GM19023 (cell line): ENCODE measurements at regions not wholly inside any gene's neighbourhood (a gene's known extent, or its start where the extent isn't known, plus 50 kb on each side); places are given as distances from the start of the nearest gene placed in this dataset.

Experiments used
- ATAC-seq: cut with Tn5 transposase; IDR thresholded peaks from one replicate; pipeline ENCODE4 v1.9.1; 2021; ENCODE audit warnings: mild to moderate bottlenecking, moderate library complexity; ENCODE audit not compliant: unreplicated experiment

DNA sequence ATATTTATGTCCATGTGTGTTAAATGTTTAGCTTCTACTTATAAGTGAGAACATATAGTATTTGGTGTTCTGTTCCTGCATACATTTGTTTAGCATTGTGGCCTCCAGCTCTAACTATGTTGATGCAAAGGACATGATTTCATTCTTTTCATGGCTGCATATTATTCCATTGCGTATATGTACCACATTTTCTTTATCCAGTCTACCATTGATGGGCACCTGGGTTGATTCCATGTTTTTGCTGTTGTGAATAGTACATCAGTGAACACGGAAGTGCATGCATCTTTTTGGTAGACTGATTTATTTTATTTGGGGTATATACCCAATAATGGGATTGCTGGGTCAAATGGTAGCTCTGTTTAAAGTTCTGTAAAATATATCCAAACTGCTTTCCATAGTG, 359.0 kb downstream of the SLCO4C1 start:
- ATAC-seq: no peak

- no peak for ATAC-seq
These were observed 361.0 kb downstream of the SLCO4C1 start for GRCh38 chr5:101935086-101935485.

GRCh38 chr5:101932599-101932998, 363.5 kb downstream of the SLCO4C1 start:
- ATAC-seq: no peak

GRCh38 chr5:101929628-101930027, 366.5 kb downstream of the SLCO4C1 start:
- ATAC-seq: no peak

GRCh38 chr5:101917166-101917565, 378.9 kb downstream of the SLCO4C1 start:
- no peak for ATAC-seq

DNA sequence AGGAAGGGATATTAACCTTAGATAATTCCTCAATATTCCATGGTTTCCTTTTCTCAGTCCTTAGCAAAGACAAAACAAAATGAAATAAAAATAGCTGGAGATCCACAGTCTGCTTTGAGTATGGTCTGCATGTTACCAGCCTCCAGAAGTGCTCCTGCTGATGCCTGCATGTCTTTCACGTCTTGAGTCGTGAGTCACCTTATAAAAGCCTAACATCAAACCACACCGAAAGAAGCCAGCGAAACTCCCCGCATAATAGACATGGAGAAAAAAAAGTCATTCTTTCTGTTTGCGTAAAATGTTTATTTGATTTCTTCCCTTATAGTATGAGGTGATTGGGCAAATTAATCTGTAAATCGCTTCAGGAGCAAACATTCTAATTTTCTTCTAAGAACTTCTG, 380.5 kb downstream of the SLCO4C1 start:
- ATAC-seq: no peak

GRCh38 chr5:101904736-101905135, 391.3 kb downstream of the SLCO4C1 start:
- no peak for ATAC-seq

- no peak for ATAC-seq
These were observed 398.2 kb downstream of the SLCO4C1 start for GRCh38 chr5:101897914-101898313.

GRCh38 chr5:101894985-101895384, 401.1 kb downstream of the SLCO4C1 start:
- no peak for ATAC-seq

- no peak for ATAC-seq
These were observed 417.9 kb downstream of the SLCO4C1 start for GRCh38 chr5:101878190-101878589.

- no peak for ATAC-seq
These were observed 418.6 kb downstream of the SLCO4C1 start for GRCh38 chr5:101877451-101877850.

DNA sequence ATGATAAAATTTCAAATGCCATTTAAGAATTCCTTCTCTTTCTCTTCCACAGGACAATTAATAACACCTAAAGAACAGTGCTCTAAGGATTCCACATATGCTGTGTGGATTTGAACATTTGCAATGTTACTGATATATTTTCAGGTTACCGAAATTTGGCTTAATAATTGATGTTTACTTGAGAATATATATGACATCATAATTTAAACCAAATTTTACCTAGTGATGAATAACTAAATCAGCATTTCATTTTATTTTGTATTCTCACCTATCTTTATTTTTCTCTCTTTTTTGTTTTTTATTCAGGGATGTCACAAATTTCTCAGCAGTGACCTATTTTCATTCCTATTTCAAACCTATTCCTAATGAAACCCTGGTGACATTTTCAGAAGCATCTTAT, 429.6 kb downstream of the SLCO4C1 start:
- no peak for ATAC-seq

GRCh38 chr5:101860563-101860962, 435.5 kb downstream of the SLCO4C1 start:
- no peak for ATAC-seq

GRCh38 chr5:101860145-101860544, 435.9 kb downstream of the SLCO4C1 start:
- ATAC-seq: no peak

- no peak for ATAC-seq
These were observed 449.6 kb downstream of the SLCO4C1 start for GRCh38 chr5:101846496-101846895.

- ATAC-seq: no peak
These were observed 453.0 kb downstream of the SLCO4C1 start for GRCh38 chr5:101843055-101843454.

GRCh38 chr5:101838435-101838834, 457.6 kb downstream of the SLCO4C1 start:
- no peak for ATAC-seq

GRCh38 chr5:101829255-101829654, 466.8 kb downstream of the SLCO4C1 start:
- ATAC-seq: no peak

DNA sequence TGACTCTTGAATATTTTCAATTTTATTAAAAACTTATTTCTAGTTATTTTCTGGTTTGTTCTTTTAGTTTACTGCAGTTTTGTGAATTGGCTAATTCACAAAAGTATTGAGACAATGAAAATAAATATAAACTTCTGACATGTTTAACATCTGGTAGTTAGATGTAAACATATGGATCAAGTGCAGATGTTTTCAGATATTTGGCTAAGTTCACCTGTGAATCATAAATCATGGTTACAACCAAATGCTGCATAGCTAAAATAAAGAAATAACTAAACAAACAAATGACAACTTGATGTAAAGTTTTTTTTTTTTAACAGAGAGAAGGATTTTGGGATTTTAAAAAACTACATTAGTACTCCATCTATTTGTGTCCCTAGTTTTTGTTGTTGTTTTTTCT, 484.6 kb downstream of the SLCO4C1 start:
- no peak for ATAC-seq

DNA sequence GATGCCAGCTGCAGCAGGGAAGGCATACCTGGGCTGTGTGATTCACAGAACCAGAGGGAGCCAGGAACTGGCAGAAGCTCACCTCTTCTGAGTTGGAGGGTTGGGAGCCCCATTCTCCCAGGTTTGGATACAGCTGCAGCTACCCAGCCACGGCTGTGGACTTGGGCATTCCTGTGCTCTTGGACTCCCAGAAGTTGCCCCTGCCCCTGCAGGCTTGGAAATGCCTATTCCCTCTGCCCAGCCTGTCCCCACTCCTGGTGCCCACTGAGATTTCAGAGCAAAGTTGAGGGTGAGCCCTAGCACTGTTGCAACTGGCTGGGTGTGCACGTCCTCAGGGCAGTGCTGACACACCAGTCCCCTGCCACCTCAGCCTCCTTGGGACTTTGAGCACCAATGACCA, 489.7 kb downstream of the SLCO4C1 start:
- ATAC-seq: no peak

DNA sequence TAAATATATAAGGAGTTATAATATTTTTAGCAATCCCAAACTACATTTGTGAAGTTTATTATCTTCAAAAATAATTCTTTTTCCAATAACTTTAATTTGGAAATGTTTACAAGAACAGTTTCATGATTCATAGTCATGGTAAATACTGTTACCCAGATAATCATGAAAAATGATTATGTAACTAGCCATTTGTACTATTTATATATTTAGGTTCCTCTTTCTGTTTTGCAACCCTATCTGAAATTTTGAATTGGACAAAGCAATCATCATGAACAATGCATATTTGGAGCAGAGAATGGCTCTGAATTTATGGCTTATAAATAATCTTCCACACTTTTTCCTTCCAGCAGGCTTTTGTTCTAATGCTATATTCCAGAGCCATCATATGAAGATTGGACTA, 499.7 kb downstream of the SLCO4C1 start:
- no peak for ATAC-seq

- no peak for ATAC-seq
These were observed 507.3 kb downstream of the SLCO4C1 start for GRCh38 chr5:101788797-101789196.

GRCh38 chr5:101785090-101785489, 511.0 kb downstream of the SLCO4C1 start:
- no peak for ATAC-seq
